Pancreas (tissue), 10 donors: ENCODE measurements at regions not wholly inside any gene's neighbourhood (a gene's known extent, or its start where the extent isn't known, plus 50 kb on each side); places are given as distances from the start of the nearest gene placed in this dataset.

ENCODE experiments used
- ATAC-seq, 4 donors: fragments of 200-7000 bp; cut with Tn5 transposase; one replicate each; pipeline versions ENCODE4 v1.8.0 to v1.9.1; 2020; ENCODE audit warnings: mild to moderate bottlenecking in 4 of 4, moderate library complexity in 4 of 4
- DNase-seq, 6 donors: peaks; one replicate each; pipeline ENCODE4 v3.0.0-alpha.2; 2020
- FAIRE-seq: peaks from 2 replicates; lab custom pipeline; 2012; peaks lifted over from hg19 to GRCh38; lab: Jason Lieb, UNC
- H3K27ac ChIP-seq, 4 donors: fragments of 200-600 bp; sonication (generic); 1 replicate in 3 of 4; 2 replicates in 1 of 4; pipeline versions ENCODE4 v1.5.0 to v1.8.0; 2020
- H3K27me3 ChIP-seq, 4 donors: fragments of 200-600 bp; one replicate each; pipeline ENCODE4 v1.8.0; 2021
- H3K36me3 ChIP-seq, 3 donors: fragments of 200-600 bp; sonication (generic) in 1 of 3; one replicate each; pipeline versions ENCODE4 v1.5.0 to v1.8.0; 2020 to 2021
- H3K4me1 ChIP-seq, 3 donors: fragments of 200-600 bp; one replicate each; pipeline ENCODE4 v1.8.0; 2021
- H3K4me3 ChIP-seq, 4 donors: fragments of 200-600 bp; sonication (generic) in 2 of 4; one replicate each; pipeline versions ENCODE4 v1.5.0 to v1.8.0; 2020 to 2021
- H3K9me3 ChIP-seq, 4 donors: fragments of 200-600 bp; one replicate each; pipeline ENCODE4 v1.8.0; 2021
- CTCF ChIP-seq, 4 donors: fragments of 200-600 bp; sonication (generic) in 3 of 4; IDR thresholded peaks; one replicate each; pipeline versions ENCODE4 v1.5.0 to v1.8.0; 2021; ENCODE audit warnings: antibody characterized with exemption in 4 of 4
- WGBS, 2 donors: extraction: QIAGEN DNeasy Blood & Tissue Kit; methylation state at CpG; one replicate each; pipeline ENCODE4 v1.1.7; 2013; 5-methylcytosine and 5-hydroxymethylcytosine counted together
- intact Hi-C, 3 donors: fragments of 100-400 bp; cut with DNase I; formaldehyde crosslinking; loops; one replicate each; pipeline versions ENCODE4 v1.11.1 to v1.14.2; 2022
- donor health status: healthy with polysubstance abuse.
- donor health status: DM: no; HTN: no; CAD: no; lungs with moderate emphysema.
- donor health status: DM: no; HTN: no; CAD: no.
- donor health status: control.
- donor health status: control.
- donor health status: Bipolar disorder and iron deficiency.
- donor health status: DM: yes; HTN: yes; CAD: no.
- donor health status: DM: no; HTN: no; CAD: no.
- donor health status: DM: no; HTN: no; CAD: no.
- donor health status: DM: yes; HTN: yes; CAD: no.

GRCh38 chr19:27681972-27682371, 1531.0 kb downstream of the UQCRFS1 start:
- 36 to 55% methylated on average over 3 of the region's 3 CpGs for WGBS, 2 donors
- TF ChIP-seq CTCF (IDR thresholded peaks at IDR 0.05), result no peak
- ATAC-seq, result no peak
- H3K36me3 ChIP-seq, result no peaks in the 10 kb centered on the region
- no peak for DNase-seq
- no peak for FAIRE-seq
- H3K27ac ChIP-seq, result no peak overlapping the region
- H3K27me3 ChIP-seq, result no peaks in the 10 kb centered on the region
- H3K4me1 ChIP-seq, result no peaks in the 10 kb centered on the region
- intact Hi-C loops, result no loop called here
- no peak overlapping the region for H3K4me3 ChIP-seq
- no peaks in the 10 kb centered on the region for H3K9me3 ChIP-seq

GRCh38 chr19:27679905-27680304, 1533.0 kb downstream of the UQCRFS1 start:
- no peaks in the 10 kb centered on the region for H3K36me3 ChIP-seq
- intact Hi-C loops, result no loop called here
- H3K9me3 ChIP-seq, result no peaks in the 10 kb centered on the region
- 55 to 59% methylated on average over 7 of the region's 7 CpGs for WGBS, 2 donors
- H3K27ac ChIP-seq, result no peak overlapping the region
- DNase-seq (no peak), FAIRE-seq (no peak), ATAC-seq (no peak)
- no peaks in the 10 kb centered on the region for H3K27me3 ChIP-seq
- no peak overlapping the region for H3K4me3 ChIP-seq
- TF ChIP-seq CTCF (IDR thresholded peaks at IDR 0.05), result no peak
- no peaks in the 10 kb centered on the region for H3K4me1 ChIP-seq

GRCh38 chr19:27679399-27679798, 1533.6 kb downstream of the UQCRFS1 start:
- FAIRE-seq (no peak), ATAC-seq (no peak), DNase-seq (no peak)
- no peaks in the 10 kb centered on the region for H3K36me3 ChIP-seq
- WGBS, 2 donors, result 58 to 61% methylated on average over 8 of the region's 8 CpGs
- no peak overlapping the region for H3K27ac ChIP-seq
- intact Hi-C loops, result no loop called here
- no peaks in the 10 kb centered on the region for H3K27me3 ChIP-seq
- no peak overlapping the region for H3K4me3 ChIP-seq
- no peaks in the 10 kb centered on the region for H3K4me1 ChIP-seq
- no peak for TF ChIP-seq CTCF (IDR thresholded peaks at IDR 0.05)
- H3K9me3 ChIP-seq, result no peaks in the 10 kb centered on the region

- H3K27me3 ChIP-seq, result no peaks in the 10 kb centered on the region
- DNase-seq (no peak), FAIRE-seq (no peak), ATAC-seq (no peak)
- intact Hi-C loops, result no loop called here
- no peak overlapping the region for H3K27ac ChIP-seq
- no peak for TF ChIP-seq CTCF (IDR thresholded peaks at IDR 0.05)
- WGBS, 2 donors, result 43 to 45% methylated on average over 6 of the region's 6 CpGs
- H3K4me1 ChIP-seq, result no peaks in the 10 kb centered on the region
- no peaks in the 10 kb centered on the region for H3K36me3 ChIP-seq
- H3K4me3 ChIP-seq, result no peak overlapping the region
- H3K9me3 ChIP-seq, result no peaks in the 10 kb centered on the region
These were observed 1536.1 kb downstream of the UQCRFS1 start for GRCh38 chr19:27676877-27677276.

GRCh38 chr19:27676334-27676733, 1536.6 kb downstream of the UQCRFS1 start:
- Histone ChIP-seq H3K9me3 (no peaks in the 10 kb centered on the region), H3K27ac (no peak overlapping the region), H3K27me3 (no peaks in the 10 kb centered on the region), H3K36me3 (no peaks in the 10 kb centered on the region), H3K4me3 (no peak overlapping the region), H3K4me1 (no peaks in the 10 kb centered on the region)
- intact Hi-C loops, result no loop called here
- ATAC-seq (no peak), FAIRE-seq (no peak), DNase-seq (no peak)
- no peak for TF ChIP-seq CTCF (IDR thresholded peaks at IDR 0.05)
- WGBS, 2 donors, result 57 to 69% methylated on average over 3 of the region's 3 CpGs
